SK-N-SH treated with all-trans-retinoic acid at 6 μM for 48 hours (cell line): ENCODE measurements at regions not wholly inside any gene's neighbourhood (a gene's known extent, or its start where the extent isn't known, plus 50 kb on each side); places are given as distances from the start of the nearest gene placed in this dataset.

ENCODE experiments used
- ATAC-seq: fragments of 200-7000 bp; cut with Tn5 transposase; 3 replicates; pipeline ENCODE4 v1.9.1; 2020; ENCODE audit warnings: mild to moderate bottlenecking, moderate library complexity
- ARNTL ChIP-seq: fragments of 450-650 bp; formaldehyde crosslinking; IDR thresholded peaks from 2 replicates; pipeline ENCODE4 v1.5.0; 2020; ENCODE audit warnings: low read depth, mild to moderate bottlenecking, moderate library complexity, borderline replicate concordance
- BACH2 ChIP-seq: fragments of 250-450 bp; sonication (Bioruptor Pico); IDR thresholded peaks from 2 replicates; pipeline ENCODE4 v1.9.0; 2021; ENCODE audit warnings: mild to moderate bottlenecking, borderline replicate concordance
- CREB5 ChIP-seq: fragments of 250-450 bp; sonication (Bioruptor Pico); IDR thresholded peaks from 2 replicates; pipeline ENCODE4 v1.5.1; 2020; ENCODE audit warnings: low read depth, mild to moderate bottlenecking, moderate library complexity
- CSDC2 ChIP-seq: fragments of 250-450 bp; sonication (Bioruptor Pico); IDR thresholded peaks from 2 replicates; pipeline ENCODE4 v1.5.0; 2020; ENCODE audit warnings: mild to moderate bottlenecking, moderate library complexity
- CSRNP3 ChIP-seq: fragments of 250-450 bp; sonication (Bioruptor Pico); IDR thresholded peaks from 2 replicates; pipeline ENCODE4 v1.5.1; 2021; ENCODE audit warnings: mild to moderate bottlenecking, moderate library complexity
- ESRRG ChIP-seq: fragments of 250-450 bp; sonication (Bioruptor Pico); IDR thresholded peaks from 2 replicates; pipeline ENCODE4 v1.6.1; 2021; ENCODE audit warnings: mild to moderate bottlenecking
- GLIS3 ChIP-seq: fragments of 250-450 bp; sonication (Bioruptor Pico); IDR thresholded peaks from 2 replicates; pipeline ENCODE4 v1.5.0; 2020; ENCODE audit warnings: mild to moderate bottlenecking, moderate library complexity
- ISL1 ChIP-seq: fragments of 250-450 bp; sonication (Bioruptor Pico); IDR thresholded peaks from 2 replicates; pipeline ENCODE4 v2.1.2; 2022; ENCODE audit warnings: mild to moderate bottlenecking, moderate library complexity
- OSR1 ChIP-seq: fragments of 250-450 bp; sonication (Bioruptor Pico); IDR thresholded peaks from 2 replicates; pipeline ENCODE4 v1.8.0; 2022; ENCODE audit warnings: moderate library complexity, mild to moderate bottlenecking, inconsistent platforms
- PATZ1 ChIP-seq: fragments of 250-450 bp; sonication (Bioruptor Pico); IDR thresholded peaks from 2 replicates; pipeline ENCODE4 v1.8.0; 2020; ENCODE audit warnings: mild to moderate bottlenecking, moderate library complexity, borderline replicate concordance
- POU6F1 ChIP-seq: fragments of 250-450 bp; sonication (Bioruptor Pico); IDR thresholded peaks from 2 replicates; pipeline ENCODE4 v1.8.0; 2021; ENCODE audit warnings: low read depth, mild to moderate bottlenecking, moderate library complexity, borderline replicate concordance
- PPARA ChIP-seq: fragments of 250-450 bp; sonication (Bioruptor Pico); IDR thresholded peaks from 2 replicates; pipeline ENCODE4 v1.5.0; 2020; ENCODE audit warnings: mild to moderate bottlenecking, borderline replicate concordance
- RARB ChIP-seq: fragments of 250-450 bp; sonication (Bioruptor Pico); IDR thresholded peaks from 2 replicates; pipeline ENCODE4 v1.8.0; 2021; ENCODE audit warnings: mild to moderate bottlenecking, moderate library complexity
- SNAI2 ChIP-seq: fragments of 250-450 bp; sonication (Bioruptor Pico); IDR thresholded peaks from 2 replicates; pipeline ENCODE4 v1.5.0; 2020; ENCODE audit warnings: mild to moderate bottlenecking, moderate library complexity
- TCF4 ChIP-seq: fragments of 250-450 bp; sonication (Bioruptor Pico); IDR thresholded peaks from 2 replicates; pipeline ENCODE4 v1.8.0; 2021; ENCODE audit warnings: mild to moderate bottlenecking, moderate library complexity, borderline replicate concordance
- TOX ChIP-seq: fragments of 250-450 bp; sonication (Bioruptor Pico); IDR thresholded peaks from 2 replicates; pipeline ENCODE4 v1.8.0; 2021; ENCODE audit warnings: mild to moderate bottlenecking, moderate library complexity, borderline replicate concordance
- TSHZ2 ChIP-seq: fragments of 250-450 bp; sonication (Bioruptor Pico); IDR thresholded peaks from 2 replicates; pipeline ENCODE4 v1.5.0; 2020; ENCODE audit warnings: mild to moderate bottlenecking, moderate library complexity
- ZC3H10 ChIP-seq: fragments of 250-450 bp; sonication (Bioruptor Pico); IDR thresholded peaks from 2 replicates; pipeline ENCODE4 v1.5.1; 2021; ENCODE audit warnings: mild to moderate bottlenecking, moderate library complexity
- ZFP3 ChIP-seq: fragments of 250-450 bp; sonication (Bioruptor Pico); IDR thresholded peaks from 2 replicates; pipeline ENCODE4 v1.5.0; 2020; ENCODE audit warnings: mild to moderate bottlenecking, moderate library complexity
- ZFP30 ChIP-seq: fragments of 450-650 bp; formaldehyde crosslinking; IDR thresholded peaks from 2 replicates; pipeline ENCODE4 v1.5.0; 2022; ENCODE audit warnings: mild to moderate bottlenecking, moderate library complexity
- ZNF8 ChIP-seq: fragments of 450-650 bp; formaldehyde crosslinking; IDR thresholded peaks from 2 replicates; pipeline ENCODE4 v1.5.0; 2020; ENCODE audit warnings: mild to moderate bottlenecking, moderate library complexity

- TF ChIP-seq ESRRG (CRISPR knock-in tag) = no peak
- TF ChIP-seq PPARA (CRISPR knock-in tag) = no peak
- no peak for TF ChIP-seq GLIS3 (CRISPR knock-in tag)
- TF ChIP-seq ZFP30 = no peak
- no peak for TF ChIP-seq ZNF8 (CRISPR knock-in tag)
- TF ChIP-seq SNAI2 = no peak
- TF ChIP-seq OSR1 (CRISPR knock-in tag) = no peak
- no peak for TF ChIP-seq ARNTL (CRISPR knock-in tag)
- no peak for TF ChIP-seq ZFP3 (CRISPR knock-in tag)
- TF ChIP-seq TOX (CRISPR knock-in tag) = no peak
- no peak for TF ChIP-seq CSRNP3
- TF ChIP-seq RARB (CRISPR knock-in tag) = no peak
- no peak for TF ChIP-seq TSHZ2 (CRISPR knock-in tag)
- TF ChIP-seq ZC3H10 (CRISPR knock-in tag) = no peak
- no peak for TF ChIP-seq ISL1
- TF ChIP-seq CSDC2 (CRISPR knock-in tag) = no peak
- TF ChIP-seq POU6F1 = no peak
- no peak for TF ChIP-seq BACH2 (CRISPR knock-in tag)
- no peak for TF ChIP-seq PATZ1
- no peak for ATAC-seq
These were observed 85.2 kb upstream of the ALDH1A1 start for GRCh38 chr9:73038089-73038509.

- ATAC-seq = no peak
- no peak for TF ChIP-seq GLIS3 (CRISPR knock-in tag)
These were observed 84.8 kb upstream of the ALDH1A1 start for GRCh38 chr9:73037613-73038012.

- TF ChIP-seq SNAI2 (no peak), ZNF8 (CRISPR knock-in tag) (no peak), TOX (CRISPR knock-in tag) (no peak), ZFP30 (no peak), BACH2 (CRISPR knock-in tag) (no peak), ZFP3 (CRISPR knock-in tag) (no peak), ISL1 (no peak), POU6F1 (no peak), TCF4 (no peak), ZC3H10 (CRISPR knock-in tag) (no peak), CREB5 (CRISPR knock-in tag) (no peak), ESRRG (CRISPR knock-in tag) (no peak), PATZ1 (no peak), CSRNP3 (no peak), PPARA (CRISPR knock-in tag) (no peak)
- ATAC-seq = no peak
These were observed 82.1 kb upstream of the ALDH1A1 start for GRCh38 chr9:73034962-73035361.
